ENCODE measurements at regions not wholly inside any gene's neighbourhood (a gene's known extent, or its start where the extent isn't known, plus 50 kb on each side); places are given as distances from the start of the nearest gene placed in this dataset.

DNA sequence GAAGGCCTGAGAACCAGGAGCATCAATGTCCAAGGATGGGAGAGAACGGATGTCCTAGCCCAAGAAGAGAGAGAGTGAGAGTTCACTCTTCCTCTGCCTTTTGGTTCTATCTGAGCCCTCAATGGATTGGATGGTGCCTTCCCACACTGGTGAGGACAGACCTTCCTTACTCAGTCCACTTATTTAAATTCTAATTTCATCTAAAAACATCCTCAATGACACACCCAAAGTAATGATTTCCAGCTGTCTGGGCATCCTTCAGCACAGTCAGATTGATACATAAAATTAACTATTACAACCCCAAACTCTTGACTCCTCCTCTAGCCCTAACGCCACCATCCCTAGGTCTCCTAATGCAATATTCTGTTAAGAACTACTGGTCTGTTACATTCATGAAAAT lies 122.0 kb downstream of the GAS1 start (continued):
- TF ChIP-seq, protein P1, sequence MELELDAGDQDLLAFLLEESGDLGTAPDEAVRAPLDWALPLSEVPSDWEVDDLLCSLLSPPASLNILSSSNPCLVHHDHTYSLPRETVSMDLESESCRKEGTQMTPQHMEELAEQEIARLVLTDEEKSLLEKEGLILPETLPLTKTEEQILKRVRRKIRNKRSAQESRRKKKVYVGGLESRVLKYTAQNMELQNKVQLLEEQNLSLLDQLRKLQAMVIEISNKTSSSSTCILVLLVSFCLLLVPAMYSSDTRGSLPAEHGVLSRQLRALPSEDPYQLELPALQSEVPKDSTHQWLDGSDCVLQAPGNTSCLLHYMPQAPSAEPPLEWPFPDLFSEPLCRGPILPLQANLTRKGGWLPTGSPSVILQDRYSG (tag; conservative IDR thresholded peaks at IDR 0.05; ENCODE audit: low read depth): no peak
- no peak for TF ChIP-seq RNF2 (IDR thresholded peaks at IDR 0.05)
- TF ChIP-seq, protein P2, sequence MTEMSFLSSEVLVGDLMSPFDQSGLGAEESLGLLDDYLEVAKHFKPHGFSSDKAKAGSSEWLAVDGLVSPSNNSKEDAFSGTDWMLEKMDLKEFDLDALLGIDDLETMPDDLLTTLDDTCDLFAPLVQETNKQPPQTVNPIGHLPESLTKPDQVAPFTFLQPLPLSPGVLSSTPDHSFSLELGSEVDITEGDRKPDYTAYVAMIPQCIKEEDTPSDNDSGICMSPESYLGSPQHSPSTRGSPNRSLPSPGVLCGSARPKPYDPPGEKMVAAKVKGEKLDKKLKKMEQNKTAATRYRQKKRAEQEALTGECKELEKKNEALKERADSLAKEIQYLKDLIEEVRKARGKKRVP (CRISPR knock-in tag; IDR thresholded peaks at IDR 0.05): no peak

DNA sequence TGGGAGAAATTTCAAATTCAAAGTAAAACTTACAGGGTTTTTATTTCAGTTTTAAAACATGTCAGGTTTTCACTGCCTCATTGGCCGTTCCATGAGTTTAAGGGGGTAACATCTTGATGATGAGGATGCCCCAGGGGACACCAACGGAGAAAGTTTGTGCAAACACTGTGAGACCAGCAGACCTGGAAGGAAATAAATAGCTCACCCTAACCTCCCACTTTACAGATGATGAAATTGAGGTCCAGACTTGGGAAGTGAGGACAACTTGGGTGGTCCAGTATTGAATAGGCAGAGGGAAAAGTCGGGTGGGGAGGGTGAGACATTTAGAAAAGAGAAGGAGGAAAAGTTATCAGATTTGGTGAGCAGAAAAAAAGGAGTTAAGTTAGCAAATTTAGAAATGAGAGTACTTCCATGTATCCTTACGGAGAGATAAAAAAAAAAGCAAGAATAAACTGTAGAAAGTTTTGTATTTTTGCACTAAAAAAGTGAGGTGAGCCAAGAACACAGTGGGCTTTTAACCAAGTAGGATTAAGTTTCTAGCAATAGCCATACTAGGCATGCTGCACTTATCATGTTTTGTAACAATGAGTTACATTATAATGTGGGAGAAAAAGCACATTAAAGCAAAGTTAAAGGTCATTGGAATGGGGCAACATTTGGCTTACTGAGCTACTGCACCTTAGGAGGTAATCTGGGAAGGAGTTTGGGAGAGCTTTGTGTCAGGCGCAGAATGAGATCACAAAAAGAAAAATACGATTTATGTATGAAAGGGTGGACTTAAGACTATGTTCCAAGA lies 125.1 kb downstream of the GAS1 start:
- no TSS peak for BruUV-seq (replicated peaks)
- ATAC-seq: no peak
- H3K9me1 ChIP-seq (ENCODE audit: control insufficient read depth, insufficient read depth, low read length): no peaks in the 10 kb centered on the region
- POLR2A ChIA-PET: no interaction called here
- in situ Hi-C loops (cut with MboI) (no loop called here), intact Hi-C loops (cut with micrococcal nuclease) (no loop called here)
- no peak overlapping the region for H3K9ac ChIP-seq (ENCODE audit: insufficient read depth in 1 of 2, low read depth in 2 of 2, low read length in 2 of 2)
- FAIRE-seq: no peak
- CTCF ChIA-PET (ENCODE audit: low intra/inter-chr PET ratio): no interaction called here
- no peak overlapping the region for H3K27ac ChIP-seq (ENCODE audit: extremely low read depth, low read depth, low read length)
- no peaks in the 10 kb centered on the region for H3K79me2 ChIP-seq (ENCODE audit: control insufficient read depth, insufficient read depth, low read length)
- no peaks in the 10 kb centered on the region for H3K36me3 ChIP-seq (ENCODE audit: control insufficient read depth, insufficient read depth, low read length)
- H3K4me3 ChIP-seq: no peak overlapping the region
- H3K4me2 ChIP-seq (ENCODE audit: insufficient read depth, low read length): no peak overlapping the region
- DNase-seq (ENCODE audit: extremely low read depth in 1 of 4, low spot score in 3 of 4): no peak
- H3K9me3 ChIP-seq (replicated peaks; ENCODE audit: control insufficient read depth, insufficient read depth, low read depth, low read length): no peaks in the 10 kb centered on the region
- H4K20me1 ChIP-seq (replicated peaks; ENCODE audit: control insufficient read depth, insufficient read depth, low read length): no peaks in the 10 kb centered on the region
- H2AFZ ChIP-seq (ENCODE audit: low read depth, low read length): no peak overlapping the region
- no peaks in the 10 kb centered on the region for H3K27me3 ChIP-seq (ENCODE audit: control insufficient read depth in 2 of 2, insufficient read depth in 2 of 2, low read length in 2 of 2)
- 0% methylated on average over 6 of the region's 6 CpGs for WGBS (ENCODE audit: insufficient coverage, low coverage, missing lambda C conversion rate)
- no peaks in the 10 kb centered on the region for H3K4me1 ChIP-seq (replicated peaks in 1 of 2; ENCODE audit: control insufficient read depth in 2 of 2, insufficient read depth in 2 of 2, low read length in 2 of 2)
- TF ChIP-seq, protein P3, sequence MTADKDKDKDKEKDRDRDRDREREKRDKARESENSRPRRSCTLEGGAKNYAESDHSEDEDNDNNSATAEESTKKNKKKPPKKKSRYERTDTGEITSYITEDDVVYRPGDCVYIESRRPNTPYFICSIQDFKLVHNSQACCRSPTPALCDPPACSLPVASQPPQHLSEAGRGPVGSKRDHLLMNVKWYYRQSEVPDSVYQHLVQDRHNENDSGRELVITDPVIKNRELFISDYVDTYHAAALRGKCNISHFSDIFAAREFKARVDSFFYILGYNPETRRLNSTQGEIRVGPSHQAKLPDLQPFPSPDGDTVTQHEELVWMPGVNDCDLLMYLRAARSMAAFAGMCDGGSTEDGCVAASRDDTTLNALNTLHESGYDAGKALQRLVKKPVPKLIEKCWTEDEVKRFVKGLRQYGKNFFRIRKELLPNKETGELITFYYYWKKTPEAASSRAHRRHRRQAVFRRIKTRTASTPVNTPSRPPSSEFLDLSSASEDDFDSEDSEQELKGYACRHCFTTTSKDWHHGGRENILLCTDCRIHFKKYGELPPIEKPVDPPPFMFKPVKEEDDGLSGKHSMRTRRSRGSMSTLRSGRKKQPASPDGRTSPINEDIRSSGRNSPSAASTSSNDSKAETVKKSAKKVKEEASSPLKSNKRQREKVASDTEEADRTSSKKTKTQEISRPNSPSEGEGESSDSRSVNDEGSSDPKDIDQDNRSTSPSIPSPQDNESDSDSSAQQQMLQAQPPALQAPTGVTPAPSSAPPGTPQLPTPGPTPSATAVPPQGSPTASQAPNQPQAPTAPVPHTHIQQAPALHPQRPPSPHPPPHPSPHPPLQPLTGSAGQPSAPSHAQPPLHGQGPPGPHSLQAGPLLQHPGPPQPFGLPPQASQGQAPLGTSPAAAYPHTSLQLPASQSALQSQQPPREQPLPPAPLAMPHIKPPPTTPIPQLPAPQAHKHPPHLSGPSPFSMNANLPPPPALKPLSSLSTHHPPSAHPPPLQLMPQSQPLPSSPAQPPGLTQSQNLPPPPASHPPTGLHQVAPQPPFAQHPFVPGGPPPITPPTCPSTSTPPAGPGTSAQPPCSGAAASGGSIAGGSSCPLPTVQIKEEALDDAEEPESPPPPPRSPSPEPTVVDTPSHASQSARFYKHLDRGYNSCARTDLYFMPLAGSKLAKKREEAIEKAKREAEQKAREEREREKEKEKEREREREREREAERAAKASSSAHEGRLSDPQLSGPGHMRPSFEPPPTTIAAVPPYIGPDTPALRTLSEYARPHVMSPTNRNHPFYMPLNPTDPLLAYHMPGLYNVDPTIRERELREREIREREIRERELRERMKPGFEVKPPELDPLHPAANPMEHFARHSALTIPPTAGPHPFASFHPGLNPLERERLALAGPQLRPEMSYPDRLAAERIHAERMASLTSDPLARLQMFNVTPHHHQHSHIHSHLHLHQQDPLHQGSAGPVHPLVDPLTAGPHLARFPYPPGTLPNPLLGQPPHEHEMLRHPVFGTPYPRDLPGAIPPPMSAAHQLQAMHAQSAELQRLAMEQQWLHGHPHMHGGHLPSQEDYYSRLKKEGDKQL (CRISPR knock-in tag; IDR thresholded peaks at IDR 0.05; ENCODE audit: borderline replicate concordance): no peak

Measured in K562 (cell line).